ENCODE measurements at regions not wholly inside any gene's neighbourhood (a gene's known extent, or its start where the extent isn't known, plus 50 kb on each side); places are given as distances from the start of the nearest gene placed in this dataset.
"Not testable (repeated sequence)": the region's sequence is repeated elsewhere in the genome, so short reads cannot be mapped to it uniquely, and the experiment has no call there.

DNA sequence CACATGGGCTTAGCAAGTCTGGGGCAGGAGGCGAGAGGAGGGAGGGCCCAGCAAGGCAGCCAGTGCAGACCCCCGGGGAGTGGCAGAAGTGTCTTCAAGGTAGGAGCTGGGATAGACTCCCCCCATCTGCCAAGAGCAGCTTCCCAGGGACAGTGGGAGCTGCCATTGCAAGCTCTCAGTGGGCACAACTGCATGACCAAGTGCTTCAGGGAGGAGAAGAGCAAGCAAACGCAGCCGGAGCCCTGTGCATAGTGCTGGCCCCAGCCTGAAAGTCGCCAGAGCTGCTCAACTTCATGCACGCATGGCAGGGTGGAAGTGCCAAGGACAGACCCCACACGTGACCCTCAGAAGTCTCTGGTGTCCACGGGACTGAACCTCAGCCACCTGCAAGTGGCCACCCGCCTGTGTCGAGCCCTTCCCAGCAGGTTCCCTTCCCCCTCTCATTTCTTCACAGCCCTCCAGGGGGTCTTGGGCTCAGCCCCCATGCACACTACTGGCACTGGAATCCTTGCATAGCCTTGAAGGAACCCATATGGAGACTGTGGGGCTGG is 89.4 kb downstream of the PLXNA1 start:
- Histone ChIP-seq H3K4me1 (peaks cover 0 to 8% of the 10 kb centered on the region in 2 donors), H3K27ac (no peak overlapping the region), H3K9me3 (no peaks in the 10 kb centered on the region), H3K36me3 (no peaks in the 10 kb centered on the region), H3K4me3 (no peak overlapping the region), H3K27me3 (no peaks in the 10 kb centered on the region)
- no peak for DNase-seq (ENCODE audit: low spot score)
- TF ChIP-seq, protein P1, sequence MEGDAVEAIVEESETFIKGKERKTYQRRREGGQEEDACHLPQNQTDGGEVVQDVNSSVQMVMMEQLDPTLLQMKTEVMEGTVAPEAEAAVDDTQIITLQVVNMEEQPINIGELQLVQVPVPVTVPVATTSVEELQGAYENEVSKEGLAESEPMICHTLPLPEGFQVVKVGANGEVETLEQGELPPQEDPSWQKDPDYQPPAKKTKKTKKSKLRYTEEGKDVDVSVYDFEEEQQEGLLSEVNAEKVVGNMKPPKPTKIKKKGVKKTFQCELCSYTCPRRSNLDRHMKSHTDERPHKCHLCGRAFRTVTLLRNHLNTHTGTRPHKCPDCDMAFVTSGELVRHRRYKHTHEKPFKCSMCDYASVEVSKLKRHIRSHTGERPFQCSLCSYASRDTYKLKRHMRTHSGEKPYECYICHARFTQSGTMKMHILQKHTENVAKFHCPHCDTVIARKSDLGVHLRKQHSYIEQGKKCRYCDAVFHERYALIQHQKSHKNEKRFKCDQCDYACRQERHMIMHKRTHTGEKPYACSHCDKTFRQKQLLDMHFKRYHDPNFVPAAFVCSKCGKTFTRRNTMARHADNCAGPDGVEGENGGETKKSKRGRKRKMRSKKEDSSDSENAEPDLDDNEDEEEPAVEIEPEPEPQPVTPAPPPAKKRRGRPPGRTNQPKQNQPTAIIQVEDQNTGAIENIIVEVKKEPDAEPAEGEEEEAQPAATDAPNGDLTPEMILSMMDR (IDR thresholded peaks at IDR 0.05): no peak

DNA sequence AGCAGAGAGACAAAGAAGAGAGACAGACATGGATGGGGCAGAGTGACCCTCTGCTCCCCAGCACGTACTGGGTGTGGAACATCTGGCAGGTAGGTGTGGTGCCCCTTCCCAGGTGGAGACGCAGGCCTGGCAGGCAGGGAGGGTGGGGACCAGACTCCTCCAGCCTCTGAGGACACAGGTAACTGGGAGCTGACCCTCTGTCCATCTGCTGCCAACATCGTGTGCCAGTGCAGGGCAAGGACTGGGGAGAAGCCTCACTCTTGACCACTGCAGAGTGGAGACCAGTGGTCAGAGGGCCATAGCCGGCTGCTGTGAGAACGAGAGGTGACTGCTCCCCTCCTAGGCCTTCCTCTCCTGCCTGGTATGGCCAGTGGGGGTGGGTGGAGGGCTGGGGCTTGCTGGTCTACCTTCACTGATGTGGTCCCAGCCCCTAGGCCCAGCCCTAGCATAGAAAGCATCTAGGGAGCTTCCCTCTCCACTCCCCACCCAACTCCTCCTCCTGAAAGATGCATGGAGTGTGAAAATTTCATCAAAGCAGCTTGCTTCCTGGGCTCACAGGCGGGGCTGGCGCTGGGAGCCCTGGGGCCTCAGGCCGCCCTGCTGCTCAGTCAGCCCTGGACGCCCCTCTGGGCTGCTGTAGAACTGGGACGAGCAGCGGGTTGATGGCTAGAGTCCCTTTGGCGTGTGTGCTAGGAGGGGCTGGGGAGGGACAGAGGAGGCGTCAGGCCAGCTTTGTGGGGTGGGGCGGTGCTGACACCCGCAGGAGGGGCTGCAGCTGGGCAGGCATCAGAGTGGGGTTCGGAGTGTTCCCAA is 90.3 kb downstream of the PLXNA1 start:
- H3K9me3 ChIP-seq: no peaks in the 10 kb centered on the region
- DNase-seq (ENCODE audit: low spot score): no peak
- TF ChIP-seq, protein P1 (IDR thresholded peaks at IDR 0.05): no peak
- peaks cover 0 to 8% of the 10 kb centered on the region in 2 donors for H3K4me1 ChIP-seq
- no peak overlapping the region for H3K27ac ChIP-seq
- no peaks in the 10 kb centered on the region for H3K36me3 ChIP-seq
- no peaks in the 10 kb centered on the region for H3K27me3 ChIP-seq
- H3K4me3 ChIP-seq: no peak overlapping the region

DNA sequence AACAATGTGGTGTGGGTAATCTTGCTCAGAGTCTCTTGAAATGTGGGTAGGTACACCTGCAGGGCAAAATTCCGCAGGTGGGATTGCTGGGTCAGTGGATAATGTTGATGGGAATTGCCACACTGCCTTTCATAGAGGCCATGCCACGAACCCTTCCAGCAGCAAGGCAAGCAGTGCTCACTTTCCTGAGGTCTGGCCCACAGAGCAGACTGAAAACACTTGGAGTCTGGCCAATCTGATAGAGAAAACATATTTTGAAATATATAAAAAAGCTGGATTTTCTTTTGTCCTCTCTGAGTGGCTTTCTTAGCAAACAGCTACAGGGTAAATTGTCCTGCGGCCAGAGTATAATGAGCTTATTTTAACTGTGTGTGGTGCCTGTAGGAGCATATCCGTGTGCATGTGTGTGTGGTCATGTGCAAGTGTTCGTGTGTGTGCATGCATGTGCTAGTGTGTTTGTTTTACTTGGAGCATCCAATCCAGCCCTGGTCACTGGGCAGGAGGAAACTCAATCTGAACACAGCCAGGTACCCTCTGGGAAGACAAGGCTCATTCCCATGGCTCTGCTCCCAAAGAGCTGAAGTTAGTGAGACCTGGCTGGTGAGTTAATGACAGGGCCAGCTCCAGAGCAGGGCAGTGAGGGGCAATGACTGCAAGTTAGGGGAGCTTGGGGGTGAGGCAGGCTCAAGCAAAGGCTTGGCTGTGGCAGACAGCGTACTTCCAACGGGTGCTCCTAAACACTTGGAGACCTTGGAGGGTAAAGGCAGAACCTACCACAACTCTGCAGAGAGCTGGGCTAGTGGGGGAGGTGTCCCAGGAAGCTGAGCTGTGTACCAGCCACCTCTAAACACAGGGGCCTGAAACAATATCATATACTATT is 91.3 kb downstream of the PLXNA1 start:
- Histone ChIP-seq H3K27me3 (no peaks in the 10 kb centered on the region), H3K4me1 (peaks cover 0 to 8% of the 10 kb centered on the region in 2 donors), H3K9me3 (no peaks in the 10 kb centered on the region), H3K27ac (no peak overlapping the region), H3K4me3 (no peak overlapping the region), H3K36me3 (no peaks in the 10 kb centered on the region)
- DNase-seq (ENCODE audit: low spot score): no peak
- TF ChIP-seq, protein P1 (IDR thresholded peaks at IDR 0.05): no peak

DNA sequence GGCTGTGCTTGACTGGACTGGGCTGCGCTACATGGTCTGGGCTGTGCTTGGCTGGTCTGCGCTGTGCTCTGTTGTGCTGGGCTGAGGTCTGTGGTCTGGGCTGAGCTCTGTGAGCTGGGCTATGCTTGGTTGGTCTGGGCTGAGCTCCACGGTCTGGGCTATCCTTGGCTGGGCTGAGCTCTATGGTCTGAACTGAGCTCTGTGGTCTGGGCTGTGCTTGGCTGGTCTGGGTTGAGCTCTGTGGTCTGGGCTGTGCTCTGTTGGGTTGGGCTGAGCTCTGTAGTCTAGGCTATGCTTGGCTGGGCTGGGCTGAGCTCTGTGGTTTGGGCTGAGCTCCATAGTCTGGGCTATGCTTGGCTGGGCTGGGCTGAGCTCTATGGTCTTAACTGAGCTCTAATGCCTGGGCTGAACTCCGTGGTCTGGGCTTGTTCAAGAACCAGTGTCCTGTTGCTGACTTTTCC is 92.0 kb downstream of the PLXNA1 start:
- no peaks in the 10 kb centered on the region for H3K27me3 ChIP-seq
- H3K36me3 ChIP-seq: no peaks in the 10 kb centered on the region
- H3K4me1 ChIP-seq: peaks cover 0 to 8% of the 10 kb centered on the region in 2 donors
- no peak overlapping the region for H3K27ac ChIP-seq
- TF ChIP-seq, protein P1 (IDR thresholded peaks at IDR 0.05): no peak
- H3K4me3 ChIP-seq: no peak overlapping the region
- no peaks in the 10 kb centered on the region for H3K9me3 ChIP-seq
- DNase-seq (ENCODE audit: low spot score): no peak

DNA sequence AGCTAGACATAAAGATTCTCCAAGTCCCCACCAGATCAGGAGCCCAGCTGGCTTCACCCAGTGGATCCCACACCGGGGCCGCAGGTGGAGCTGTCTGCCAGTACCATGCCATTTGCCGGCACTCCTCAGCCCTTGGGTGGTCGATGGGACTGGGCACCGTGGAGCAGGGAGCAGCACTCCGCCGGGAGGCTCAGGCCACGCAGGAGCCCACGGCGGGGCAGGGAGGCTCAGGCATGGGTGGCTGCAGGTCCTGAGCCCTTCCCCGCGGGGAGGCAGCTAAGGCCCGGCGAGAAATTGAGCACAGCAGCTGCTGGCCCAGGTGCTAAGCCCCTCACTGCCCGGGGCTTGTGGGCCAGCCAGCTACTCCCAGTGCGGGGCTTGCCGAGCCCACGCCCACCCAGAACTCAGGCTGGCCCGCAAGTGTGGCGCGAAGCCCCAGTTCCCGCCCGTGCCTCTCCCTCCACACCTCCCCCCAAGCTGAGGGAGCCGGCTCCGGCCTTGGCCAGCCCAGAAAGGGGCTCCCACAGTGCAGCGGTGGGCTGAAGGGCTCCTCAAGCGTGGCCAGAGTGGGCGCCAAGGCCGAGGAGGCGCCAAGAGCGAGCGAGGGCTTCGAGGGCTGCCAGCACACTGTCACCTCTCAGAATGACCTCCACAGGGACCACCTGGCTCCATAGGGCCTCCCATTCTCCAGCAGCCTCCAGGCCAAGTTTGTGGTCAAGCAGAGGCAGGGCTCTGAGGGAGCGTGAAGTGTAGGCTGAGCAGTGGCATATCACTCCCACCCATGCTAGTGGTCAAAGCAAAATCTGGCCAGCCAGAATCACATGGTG is 93.5 kb downstream of the PLXNA1 start:
- H3K9me3 ChIP-seq; H3K27me3 ChIP-seq; DNase-seq (ENCODE audit: low spot score); H3K4me1 ChIP-seq; H3K36me3 ChIP-seq; H3K4me3 ChIP-seq; H3K27ac ChIP-seq: not testable (repeated sequence)

Measured in right atrium auricular region (tissue), 2 donors.